ENCODE measurements at regions not wholly inside any gene's neighbourhood (a gene's known extent, or its start where the extent isn't known, plus 50 kb on each side); places are given as distances from the start of the nearest gene placed in this dataset.

DNA sequence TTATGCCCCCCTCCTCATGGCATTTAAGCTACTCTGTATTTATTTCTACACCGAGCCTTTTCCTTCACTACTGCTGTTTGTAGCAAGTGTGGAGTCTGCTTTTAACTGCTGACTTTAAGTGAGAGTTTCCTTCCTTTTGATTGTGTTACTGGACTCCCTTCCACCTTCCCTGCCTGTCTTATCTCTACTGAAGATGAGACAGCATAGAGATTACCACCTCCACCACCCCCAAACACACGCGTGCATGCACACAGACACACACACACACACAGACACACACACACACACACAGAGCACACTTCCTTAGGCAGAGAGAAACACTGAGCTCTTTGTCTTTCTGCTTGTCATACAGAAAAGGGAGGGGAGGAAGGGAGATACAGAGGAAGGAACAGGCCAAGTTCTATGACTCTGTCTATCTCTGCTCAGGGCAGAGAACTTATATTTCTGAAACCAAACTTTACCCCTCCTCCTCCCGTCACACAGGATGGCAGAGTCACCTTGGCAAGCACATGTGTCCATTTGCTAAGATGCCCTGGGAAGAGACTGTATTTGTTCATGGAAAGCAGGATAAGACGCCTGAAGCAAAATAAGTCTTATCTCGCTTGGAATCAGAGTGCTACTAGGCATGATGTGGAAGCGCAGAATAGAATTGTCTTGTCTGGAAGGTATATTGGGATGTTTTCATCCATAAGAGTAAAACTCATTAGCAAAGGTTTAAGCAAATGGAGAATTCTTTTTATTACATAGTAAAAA is 81.8 kb upstream of the CAV2 start:
- Histone ChIP-seq H3K4me3 (no peak overlapping the region), H3K9me3 (no peaks in the 10 kb centered on the region), H3K27me3 (no peaks in the 10 kb centered on the region), H3K36me3 (no peaks in the 10 kb centered on the region), H3K27ac (peak overlapping the region in 1 of 2 donors; percentile 41), H3K4me1 (no peaks in the 10 kb centered on the region)
- ATAC-seq (no peak), DNase-seq (no peak)
- intact Hi-C loops (cut with DNase I) = no loop called here
- TF ChIP-seq, protein P1, sequence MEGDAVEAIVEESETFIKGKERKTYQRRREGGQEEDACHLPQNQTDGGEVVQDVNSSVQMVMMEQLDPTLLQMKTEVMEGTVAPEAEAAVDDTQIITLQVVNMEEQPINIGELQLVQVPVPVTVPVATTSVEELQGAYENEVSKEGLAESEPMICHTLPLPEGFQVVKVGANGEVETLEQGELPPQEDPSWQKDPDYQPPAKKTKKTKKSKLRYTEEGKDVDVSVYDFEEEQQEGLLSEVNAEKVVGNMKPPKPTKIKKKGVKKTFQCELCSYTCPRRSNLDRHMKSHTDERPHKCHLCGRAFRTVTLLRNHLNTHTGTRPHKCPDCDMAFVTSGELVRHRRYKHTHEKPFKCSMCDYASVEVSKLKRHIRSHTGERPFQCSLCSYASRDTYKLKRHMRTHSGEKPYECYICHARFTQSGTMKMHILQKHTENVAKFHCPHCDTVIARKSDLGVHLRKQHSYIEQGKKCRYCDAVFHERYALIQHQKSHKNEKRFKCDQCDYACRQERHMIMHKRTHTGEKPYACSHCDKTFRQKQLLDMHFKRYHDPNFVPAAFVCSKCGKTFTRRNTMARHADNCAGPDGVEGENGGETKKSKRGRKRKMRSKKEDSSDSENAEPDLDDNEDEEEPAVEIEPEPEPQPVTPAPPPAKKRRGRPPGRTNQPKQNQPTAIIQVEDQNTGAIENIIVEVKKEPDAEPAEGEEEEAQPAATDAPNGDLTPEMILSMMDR (IDR thresholded peaks at IDR 0.05) = no peak

DNA sequence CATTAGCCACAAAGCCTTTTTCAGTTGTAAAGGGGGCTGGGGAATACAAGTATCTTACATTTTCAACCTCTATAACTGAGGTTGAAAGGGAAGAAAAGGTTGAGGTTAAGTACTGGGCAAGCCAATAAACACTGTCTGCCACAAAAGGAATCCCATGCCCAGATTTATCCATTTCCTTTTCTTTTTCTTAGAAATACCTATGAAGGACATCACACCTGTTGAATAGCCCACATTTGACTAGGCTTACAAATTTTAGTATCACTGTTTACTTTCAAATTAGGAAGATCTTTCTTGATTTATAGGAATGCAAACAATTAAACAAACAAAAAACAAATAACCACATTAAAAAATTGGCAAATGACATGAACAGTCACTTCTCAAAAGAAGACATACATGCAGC is 81.0 kb upstream of the CAV2 start:
- Histone ChIP-seq H3K4me1 (no peaks in the 10 kb centered on the region), H3K4me3 (no peak overlapping the region), H3K36me3 (no peaks in the 10 kb centered on the region), H3K9me3 (no peaks in the 10 kb centered on the region), H3K27ac (no peak overlapping the region), H3K27me3 (no peaks in the 10 kb centered on the region)
- TF ChIP-seq, protein P1 (IDR thresholded peaks at IDR 0.05) = no peak
- intact Hi-C loops (cut with DNase I) = no loop called here
- no peak for ATAC-seq
- DNase-seq = no peak

DNA sequence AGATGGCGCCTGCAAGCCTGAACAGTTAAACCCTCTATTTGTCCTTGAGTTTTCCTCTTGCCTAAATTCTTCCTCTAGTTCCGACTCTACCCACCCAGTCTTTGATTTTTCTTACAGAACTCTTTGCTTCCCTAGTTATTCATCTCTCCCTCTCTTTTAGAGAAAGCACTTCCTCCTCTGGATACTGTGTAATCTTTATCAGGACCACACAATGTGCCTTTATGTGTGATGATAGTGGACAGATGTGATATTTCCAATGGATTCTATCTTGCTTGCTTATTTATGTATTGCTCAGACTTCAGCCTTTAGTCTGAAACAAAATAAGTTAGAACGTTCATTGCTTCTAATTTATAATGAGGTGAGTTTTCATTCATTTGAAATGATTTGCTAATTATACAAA is 79.5 kb upstream of the CAV2 start:
- Histone ChIP-seq H3K4me3 (no peak overlapping the region), H3K27ac (no peak overlapping the region), H3K9me3 (no peaks in the 10 kb centered on the region), H3K27me3 (no peaks in the 10 kb centered on the region), H3K36me3 (no peaks in the 10 kb centered on the region), H3K4me1 (no peaks in the 10 kb centered on the region)
- ATAC-seq (no peak), DNase-seq (no peak)
- intact Hi-C loops (cut with DNase I) = no loop called here
- TF ChIP-seq, protein P1 (IDR thresholded peaks at IDR 0.05) = no peak

DNA sequence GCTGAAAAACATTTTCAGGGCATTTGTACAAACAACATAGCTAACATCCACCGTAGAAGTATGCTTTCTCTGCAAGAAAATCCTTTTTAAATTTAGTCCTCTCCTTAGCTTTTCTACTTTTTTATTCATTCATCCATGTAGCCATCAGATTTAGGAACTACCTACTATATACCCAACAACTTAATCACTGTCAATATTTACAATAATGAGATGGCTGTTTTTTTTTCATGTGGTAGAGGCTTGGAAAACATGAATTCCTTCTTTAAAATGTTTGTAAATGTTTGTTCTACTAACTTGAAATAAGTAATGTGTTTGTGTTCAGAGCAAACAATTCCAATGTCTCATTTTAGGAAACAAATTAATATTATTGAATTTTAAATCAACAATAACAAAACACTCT is 78.2 kb upstream of the CAV2 start:
- Histone ChIP-seq H3K4me3 (no peak overlapping the region), H3K27me3 (no peaks in the 10 kb centered on the region), H3K9me3 (no peaks in the 10 kb centered on the region), H3K4me1 (no peaks in the 10 kb centered on the region), H3K36me3 (no peaks in the 10 kb centered on the region), H3K27ac (no peak overlapping the region)
- intact Hi-C loops (cut with DNase I) = no loop called here
- no peak for DNase-seq
- ATAC-seq = no peak
- TF ChIP-seq, protein P1 (IDR thresholded peaks at IDR 0.05) = no peak

- H3K27me3 ChIP-seq = no peaks in the 10 kb centered on the region
- TF ChIP-seq, protein P1 (IDR thresholded peaks at IDR 0.05) = no peak
- H3K36me3 ChIP-seq = no peaks in the 10 kb centered on the region
- H3K4me1 ChIP-seq = no peaks in the 10 kb centered on the region
- no peak for ATAC-seq
- H3K4me3 ChIP-seq = no peak overlapping the region
- no peak overlapping the region for H3K27ac ChIP-seq
- DNase-seq = no peak
- no peaks in the 10 kb centered on the region for H3K9me3 ChIP-seq
- intact Hi-C loops (cut with DNase I) = no loop called here
Measured at GRCh38 chr7:116422683-116423082, 76.9 kb upstream of the CAV2 start.
